A549 (cell line): ENCODE measurements at regions not wholly inside any gene's neighbourhood (a gene's known extent, or its start where the extent isn't known, plus 50 kb on each side); places are given as distances from the start of the nearest gene placed in this dataset.
"Not testable (repeated sequence)": the region's sequence is repeated elsewhere in the genome, so short reads cannot be mapped to it uniquely, and the experiment has no call there.

Experiments used
- ATAC-seq, 2 experiments: fragments of 200-7000 bp in 1 of 2; fragments of >200 bp in 1 of 2; cut with Nextera tagmentation in 1 of 2; cut with Tn5 transposase in 1 of 2; 3 replicates each; pipeline versions ENCODE4 v1.8.0 to v1.9.1; 2018 to 2020; ENCODE audit warnings: mild to moderate bottlenecking in 1 of 2, moderate library complexity in 1 of 2
- CTCF ChIA-PET: fragments of 300-600 bp; sonication (Branson Sonifier 250); formaldehyde crosslinking; extraction: SDS; loops from one replicate; lab custom pipeline; 2021; ENCODE audit warnings: antibody characterized with exemption, inconsistent platforms; lab: Yijun Ruan, JAX
- POLR2A ChIA-PET: fragments of 350-600 bp; formaldehyde crosslinking; extraction: SDS; loops from one replicate; lab custom pipeline; 2021; ENCODE audit warnings: antibody characterized with exemption, inconsistent platforms; lab: Yijun Ruan, JAX
- DNase-seq, 2 experiments: peaks; one replicate each; pipeline versions ENCODE4 v3.0.0 to v3.0.0-alpha.2; 2011 to 2016; ENCODE audit warnings: low read depth in 1 of 2, low spot score in 1 of 2
- FAIRE-seq: peaks from 2 replicates; lab custom pipeline; 2011; peaks lifted over from hg19 to GRCh38; lab: Jason Lieb, UNC
- H3K27ac ChIP-seq, 2 experiments: fragments of >200 bp; sonication (Bioruptor Twin); formaldehyde crosslinking; 3 replicates each; pipeline ENCODE4 v1.5.1; 2016 to 2017
- H3K4me1 ChIP-seq: fragments of >200 bp; sonication (Bioruptor Twin); formaldehyde crosslinking; 3 replicates; pipeline ENCODE4 v1.6.1; 2016
- H3K4me2 ChIP-seq: fragments of >200 bp; sonication (Bioruptor Twin); formaldehyde crosslinking; 3 replicates; pipeline ENCODE4 v1.6.1; 2016
- H3K4me3 ChIP-seq: fragments of >200 bp; sonication (Bioruptor Twin); formaldehyde crosslinking; 3 replicates; pipeline ENCODE4 v1.5.1; 2016
- H3K9me3 ChIP-seq: fragments of >200 bp; sonication (Bioruptor Twin); formaldehyde crosslinking; 3 replicates; pipeline ENCODE4 v1.6.1; 2016
- CEBPB ChIP-seq, 2 experiments: fragments of >200 bp in 1 of 2; sonication (Bioruptor Twin) in 1 of 2; formaldehyde crosslinking in 1 of 2; IDR thresholded peaks; 2 replicates each; pipeline ENCODE4 v1.6.1; 2012 to 2016
- EHF ChIP-seq: fragments of 250-450 bp; sonication (Bioruptor Pico); IDR thresholded peaks from 2 replicates; pipeline ENCODE4 v1.5.0; 2020; ENCODE audit warnings: mild to moderate bottlenecking
- EP300 ChIP-seq, 2 experiments: fragments of >200 bp; sonication (Bioruptor Twin); formaldehyde crosslinking; IDR thresholded peaks; 2 replicates in 1 of 2; 3 replicates in 1 of 2; pipeline ENCODE4 v1.6.1; 2016 to 2017
- ESRRA ChIP-seq: fragments of 150-350 bp; IDR thresholded peaks from 2 replicates; pipeline ENCODE4 v1.6.1; 2014; ENCODE audit warnings: mild to moderate bottlenecking, low read length, borderline replicate concordance
- FOSL2 ChIP-seq, 2 experiments: fragments of 450-650 bp in 1 of 2; fragments of >200 bp in 1 of 2; sonication (Bioruptor Twin) in 1 of 2; formaldehyde crosslinking; IDR thresholded peaks; 2 replicates each; pipeline versions ENCODE4 v1.5.0 to v1.6.1; 2016 to 2020; ENCODE audit warnings: mild to moderate bottlenecking in 1 of 2, moderate library complexity in 1 of 2
- GATA3 ChIP-seq: IDR thresholded peaks from 2 replicates; pipeline ENCODE4 v1.6.1; 2012; ENCODE audit warnings: borderline replicate concordance
- HDAC2 ChIP-seq: fragments of 200-600 bp; sonication (generic); IDR thresholded peaks from 2 replicates; pipeline ENCODE4 v1.6.1; 2016
- HEYL ChIP-seq: fragments of 250-450 bp; sonication (Bioruptor Pico); IDR thresholded peaks from 2 replicates; pipeline ENCODE4 v1.8.0; 2021; ENCODE audit warnings: mild to moderate bottlenecking, moderate library complexity
- HOXA7 ChIP-seq: fragments of 250-450 bp; sonication (Bioruptor Pico); IDR thresholded peaks from 2 replicates; pipeline ENCODE4 v1.5.0; 2020; ENCODE audit warnings: mild to moderate bottlenecking, moderate library complexity
- JUN ChIP-seq, 2 experiments: fragments of >200 bp; sonication (Bioruptor Twin); formaldehyde crosslinking; IDR thresholded peaks; 2 replicates in 1 of 2; 3 replicates in 1 of 2; pipeline ENCODE4 v1.6.1; 2016 to 2017
- JUNB ChIP-seq: fragments of >200 bp; sonication (Bioruptor Twin); formaldehyde crosslinking; IDR thresholded peaks from 2 replicates; pipeline ENCODE4 v1.6.1; 2016
- MAFK ChIP-seq: fragments of 450-650 bp; IDR thresholded peaks from 2 replicates; pipeline ENCODE4 v1.6.1; 2014; ENCODE audit not compliant: partially characterized antibody
- MAZ ChIP-seq: fragments of 150-350 bp; IDR thresholded peaks from 2 replicates; pipeline ENCODE4 v1.6.1; 2014; ENCODE audit warnings: antibody characterized with exemption, low read depth, low read length, borderline replicate concordance
- MYC ChIP-seq: IDR thresholded peaks from 2 replicates; pipeline ENCODE4 v1.6.1; 2012; ENCODE audit warnings: mild to moderate bottlenecking, inconsistent platforms, low read length, improper control_type of control experiment, borderline replicate concordance
- PHF8 ChIP-seq: fragments of 200-600 bp; sonication (generic); IDR thresholded peaks from 2 replicates; pipeline ENCODE4 v1.6.1; 2016; ENCODE audit warnings: low read depth, mild to moderate bottlenecking, antibody characterized with exemption, moderate library complexity, borderline replicate concordance
- RAD21 ChIP-seq, 2 experiments: fragments of >200 bp in 1 of 2; sonication (Bioruptor Twin) in 1 of 2; formaldehyde crosslinking in 1 of 2; IDR thresholded peaks in 1 of 2; conservative IDR thresholded peaks in 1 of 2; 2 replicates in 1 of 2; 3 replicates in 1 of 2; pipeline ENCODE4 v1.6.1; 2012 to 2018; ENCODE audit warnings: inconsistent platforms in 1 of 2
- RARB ChIP-seq: fragments of 250-450 bp; sonication (Bioruptor Pico); IDR thresholded peaks from 2 replicates; pipeline ENCODE4 v1.8.0; 2021; ENCODE audit warnings: mild to moderate bottlenecking, moderate library complexity
- RCOR1 ChIP-seq: fragments of 150-350 bp; IDR thresholded peaks from 2 replicates; pipeline ENCODE4 v1.6.1; 2014; ENCODE audit warnings: antibody characterized with exemption, low read length, low read depth
- SMC3 ChIP-seq: fragments of >200 bp; sonication (Bioruptor Twin); formaldehyde crosslinking; IDR thresholded peaks from 3 replicates; pipeline ENCODE4 v1.6.1; 2018; ENCODE audit warnings: inconsistent platforms
- SREBF2 ChIP-seq: fragments of 450-650 bp; IDR thresholded peaks from 2 replicates; pipeline ENCODE4 v1.6.1; 2014; ENCODE audit warnings: mild to moderate bottlenecking, moderate library complexity
- TP53 ChIP-seq: fragments of 250-450 bp; sonication (Bioruptor Pico); IDR thresholded peaks from 2 replicates; pipeline ENCODE4 v1.5.0; 2021; ENCODE audit warnings: mild to moderate bottlenecking, moderate library complexity
- ZNF302 ChIP-seq: fragments of 250-450 bp; sonication (Bioruptor Pico); IDR thresholded peaks from 2 replicates; pipeline ENCODE4 v1.9.0; 2021; ENCODE audit warnings: inconsistent platforms, mild to moderate bottlenecking, moderate library complexity
- WGBS: methylation state at CpG from one replicate; pipeline ENCODE4 v1.1.6; 2017; ENCODE audit errors: missing lambda C conversion rate; 5-methylcytosine and 5-hydroxymethylcytosine counted together
- TF ChIP-seq, protein P1 (sequence below): fragments of >200 bp; sonication (Bioruptor Twin); formaldehyde crosslinking; IDR thresholded peaks from 3 replicates; pipeline ENCODE4 v1.6.1; 2016
- TF ChIP-seq, protein P2 (sequence below): fragments of >200 bp; sonication (Bioruptor Twin); formaldehyde crosslinking; IDR thresholded peaks from 2 replicates; pipeline ENCODE4 v1.6.1; 2016
- TF ChIP-seq, protein P3 (sequence below): IDR thresholded peaks from 2 replicates; pipeline ENCODE4 v1.6.1; 2012
- TF ChIP-seq, protein P4 (sequence below): IDR thresholded peaks from 2 replicates; pipeline ENCODE4 v1.6.1; 2012

DNA sequence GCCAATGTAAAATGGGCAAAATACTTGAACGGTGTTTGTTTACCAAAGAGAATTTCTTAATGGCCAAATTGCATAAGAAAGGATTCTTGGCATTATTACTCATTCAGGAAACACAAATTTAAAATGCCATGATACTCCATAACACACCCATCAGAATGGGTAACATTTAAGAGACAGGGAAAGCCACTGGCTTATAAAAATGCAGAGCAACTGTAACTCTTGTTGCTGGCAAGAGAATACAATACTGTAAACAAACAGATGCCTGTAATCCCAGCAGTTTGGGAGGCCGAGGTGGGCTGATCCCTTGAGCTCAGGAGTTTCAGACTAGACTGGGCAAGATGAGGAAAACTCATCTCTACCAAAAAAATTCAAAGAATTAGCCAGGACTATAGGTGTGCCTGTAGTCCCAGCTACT lies 125.8 kb upstream of the NBPF11 start:
- H3K4me3 ChIP-seq, H3K9me3 ChIP-seq, CTCF ChIA-PET, FAIRE-seq: not testable (repeated sequence)
- peak; percentile 52; the same call in 1 of the 2 replicates for TF ChIP-seq FOSL2 (IDR thresholded peaks at IDR 0.05)
- peak; percentile 78 for TF ChIP-seq FOSL2 (CRISPR knock-in tag; IDR thresholded peaks at IDR 0.05)
- peak; percentile 86 to 91 for TF ChIP-seq CEBPB (IDR thresholded peaks at IDR 0.05)
- peak in 1 of 2 experiments; percentile 35; a peak in 1 of 5 replicates for TF ChIP-seq EP300 (IDR thresholded peaks at IDR 0.05)
- peak; percentile 35 to 75; a peak in 2 of 5 replicates for TF ChIP-seq JUN (IDR thresholded peaks at IDR 0.05)
- TF ChIP-seq, protein P1, sequence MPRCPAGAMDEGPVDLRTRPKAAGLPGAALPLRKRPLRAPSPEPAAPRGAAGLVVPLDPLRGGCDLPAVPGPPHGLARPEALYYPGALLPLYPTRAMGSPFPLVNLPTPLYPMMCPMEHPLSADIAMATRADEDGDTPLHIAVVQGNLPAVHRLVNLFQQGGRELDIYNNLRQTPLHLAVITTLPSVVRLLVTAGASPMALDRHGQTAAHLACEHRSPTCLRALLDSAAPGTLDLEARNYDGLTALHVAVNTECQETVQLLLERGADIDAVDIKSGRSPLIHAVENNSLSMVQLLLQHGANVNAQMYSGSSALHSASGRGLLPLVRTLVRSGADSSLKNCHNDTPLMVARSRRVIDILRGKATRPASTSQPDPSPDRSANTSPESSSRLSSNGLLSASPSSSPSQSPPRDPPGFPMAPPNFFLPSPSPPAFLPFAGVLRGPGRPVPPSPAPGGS, result 0 out of 3 replicates have a peak, but pooled peaks have one; percentile 25
- TF ChIP-seq, protein P2, sequence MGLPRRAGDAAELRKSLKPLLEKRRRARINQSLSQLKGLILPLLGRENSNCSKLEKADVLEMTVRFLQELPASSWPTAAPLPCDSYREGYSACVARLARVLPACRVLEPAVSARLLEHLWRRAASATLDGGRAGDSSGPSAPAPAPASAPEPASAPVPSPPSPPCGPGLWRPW, result peak; percentile 82
- TF ChIP-seq JUNB, result peak; percentile 57; the same call in 1 of the 2 replicates
- POLR2A ChIA-PET, result interaction anchor here (1.5 to 2.2 kb wide), 3 partner anchors 13 to 57 kb away, joined by 3 to 14 read pairs (median 9); no protein-coding TSS in a partner anchor
- WGBS, result 0% methylated on average over 2 of the region's 2 CpGs
- Histone ChIP-seq H3K4me2 (peak overlapping the region; percentile 75), H3K27ac (peak overlapping the region; percentile 79 to 87), H3K4me1 (peaks cover 34% of the 10 kb centered on the region)
- DNase-seq (peak in 1 of 2 experiments; percentile 50), ATAC-seq (peak in 1 of 2 experiments; percentile 2; a peak in 2 of 6 replicates)

DNA sequence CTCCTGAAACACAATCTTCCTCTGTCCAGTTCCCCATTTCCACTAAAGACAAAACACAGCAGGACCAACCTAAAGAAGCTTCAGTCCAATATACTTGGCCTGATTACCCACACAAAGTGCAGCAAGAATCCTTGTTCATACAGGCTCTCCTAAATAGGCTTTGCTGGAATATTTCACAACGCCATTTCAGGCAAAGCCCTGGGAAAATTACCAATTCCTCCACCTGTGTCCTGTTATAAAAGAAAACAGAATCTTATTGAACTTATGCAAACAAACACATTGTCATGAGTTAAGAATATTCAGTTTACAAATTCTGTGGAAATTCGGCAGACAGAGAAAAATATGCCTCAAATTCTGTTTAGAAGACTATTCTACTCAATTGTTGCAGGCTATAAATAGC lies 115.0 kb upstream of the NBPF11 start:
- H3K4me2 ChIP-seq, FAIRE-seq, H3K4me1 ChIP-seq, ATAC-seq, CTCF ChIA-PET, DNase-seq, H3K27ac ChIP-seq, H3K9me3 ChIP-seq, H3K4me3 ChIP-seq: not testable (repeated sequence)
- POLR2A ChIA-PET, result interaction anchor here (1.4 kb wide), 1 partner anchor 68 kb away, joined by 3 read pairs; no protein-coding TSS in a partner anchor
- WGBS, result 78% methylated on average over 2 of the region's 2 CpGs

DNA sequence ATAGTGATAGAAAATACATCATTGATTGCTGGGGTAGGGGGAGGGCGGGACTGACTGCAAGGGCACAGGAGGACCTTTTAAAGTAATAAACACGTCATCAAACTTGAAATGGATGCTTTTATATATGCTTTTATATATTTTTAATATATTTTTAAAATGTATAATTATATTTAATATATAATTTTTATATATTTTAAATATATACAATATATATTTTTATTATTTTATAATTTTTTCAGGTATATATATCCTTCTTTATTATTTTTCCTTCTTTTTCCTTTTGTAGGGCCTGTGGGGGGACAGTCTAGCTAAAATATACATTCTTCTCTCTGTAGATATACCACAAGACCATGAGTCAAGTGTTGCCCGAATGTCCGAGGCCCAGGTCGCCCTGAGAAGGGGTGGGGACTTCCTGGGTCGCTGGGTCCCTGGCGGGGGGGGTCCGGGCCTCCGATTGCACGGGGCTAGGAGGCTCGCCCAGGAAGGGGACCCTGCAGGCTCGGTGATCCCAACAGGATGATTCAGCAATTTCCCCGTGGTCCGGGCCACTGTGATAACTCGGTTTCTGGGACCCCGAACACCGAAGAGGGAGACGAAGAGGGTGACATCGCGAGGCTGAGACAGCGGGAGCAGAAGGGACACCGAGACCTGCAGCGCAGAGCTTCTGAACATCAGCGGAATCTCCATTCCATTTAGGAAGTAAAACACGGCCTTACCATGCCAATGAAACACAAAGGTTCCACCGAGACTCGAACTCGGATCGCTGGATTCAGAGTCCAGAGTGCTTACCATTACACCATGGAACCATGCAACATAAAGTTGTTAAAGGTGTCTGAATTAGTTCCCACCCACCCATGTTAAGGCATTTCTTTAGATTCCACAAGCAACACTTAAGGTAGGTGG lies 112.5 kb upstream of the NBPF11 start:
- FAIRE-seq, result no peak
- 0 out of 3 replicates have a peak, but pooled peaks cover 3% of the 10 kb centered on the region for H3K4me1 ChIP-seq
- CTCF ChIA-PET, result no interaction called here
- peak overlapping the region; percentile 52 for H3K4me3 ChIP-seq
- DNase-seq, result peak; percentile 92 to 99
- ATAC-seq, result peak; percentile 92 to 93
- peak overlapping the region; percentile 96 for H3K4me2 ChIP-seq
- no peaks in the 10 kb centered on the region for H3K9me3 ChIP-seq
- POLR2A ChIA-PET, result interaction anchor here (1.0 to 3.1 kb wide), 3 partner anchors 14 to 69 kb away, joined by 3 to 104 read pairs (median 14); no protein-coding TSS in a partner anchor
- 2% methylated on average over 28 of the region's 29 CpGs for WGBS
- peak overlapping the region; percentile 80 to 90 for H3K27ac ChIP-seq
- TF ChIP-seq TP53 (CRISPR knock-in tag) (0 out of 2 replicates have a peak, but pooled peaks have one; percentile 62), RAD21 (conservative IDR thresholded peaks at IDR 0.05 in 1 of 2, IDR thresholded peaks at IDR 0.05 in 1 of 2) (peak in 1 of 2 experiments; percentile 24; a peak in 1 of 5 replicates), JUN (IDR thresholded peaks at IDR 0.05) (peak; percentile 65 to 88; a peak in 4 of 5 replicates), HOXA7 (CRISPR knock-in tag) (no peak), JUNB (no peak), GATA3 (peak; percentile 51; the same call in 1 of the 2 replicates), SMC3 (no peak; the same call in 2 of the 3 replicates), ZNF302 (CRISPR knock-in tag) (no peak), PHF8 (no peak), MYC (no peak), CEBPB (IDR thresholded peaks at IDR 0.05) (peak in 1 of 2 experiments; percentile 47; a peak in 2 of 4 replicates), HDAC2 (no peak), SREBF2 (peak; percentile 85), MAZ (peak; percentile 72; the same call in 1 of the 2 replicates), ESRRA (0 out of 2 replicates have a peak, but pooled peaks have one; percentile 68), EHF (CRISPR knock-in tag) (no peak), MAFK (peak; percentile 100), RARB (0 out of 2 replicates have a peak, but pooled peaks have one; percentile 39), RCOR1 (0 out of 2 replicates have a peak, but pooled peaks have one; percentile 7), HEYL (CRISPR knock-in tag) (no peak)
- TF ChIP-seq, protein P3, sequence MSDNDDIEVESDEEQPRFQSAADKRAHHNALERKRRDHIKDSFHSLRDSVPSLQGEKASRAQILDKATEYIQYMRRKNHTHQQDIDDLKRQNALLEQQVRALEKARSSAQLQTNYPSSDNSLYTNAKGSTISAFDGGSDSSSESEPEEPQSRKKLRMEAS, result peak; percentile 84
- TF ChIP-seq, protein P1, result no peak
- TF ChIP-seq, protein P2, result no peak
- TF ChIP-seq, protein P4, sequence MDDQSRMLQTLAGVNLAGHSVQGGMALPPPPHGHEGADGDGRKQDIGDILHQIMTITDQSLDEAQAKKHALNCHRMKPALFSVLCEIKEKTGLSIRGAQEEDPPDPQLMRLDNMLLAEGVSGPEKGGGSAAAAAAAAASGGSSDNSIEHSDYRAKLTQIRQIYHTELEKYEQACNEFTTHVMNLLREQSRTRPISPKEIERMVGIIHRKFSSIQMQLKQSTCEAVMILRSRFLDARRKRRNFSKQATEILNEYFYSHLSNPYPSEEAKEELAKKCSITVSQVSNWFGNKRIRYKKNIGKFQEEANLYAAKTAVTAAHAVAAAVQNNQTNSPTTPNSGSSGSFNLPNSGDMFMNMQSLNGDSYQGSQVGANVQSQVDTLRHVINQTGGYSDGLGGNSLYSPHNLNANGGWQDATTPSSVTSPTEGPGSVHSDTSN, result peak; percentile 40; the same call in 1 of the 2 replicates
